Upper lobe of left lung (tissue), 6 donors: ENCODE measurements at regions not wholly inside any gene's neighbourhood (a gene's known extent, or its start where the extent isn't known, plus 50 kb on each side); places are given as distances from the start of the nearest gene placed in this dataset.
A peak's percentile ranks its signal among the peaks of the same experiment; 100 is the strongest.

Experiments used
- ATAC-seq, 2 donors: fragments of 200-7000 bp; cut with Tn5 transposase; one replicate each; pipeline ENCODE4 v1.9.1; 2022; ENCODE audit warnings: mild to moderate bottlenecking in 2 of 2, moderate library complexity in 2 of 2; ENCODE audit not compliant: low FRiP score in 2 of 2
- DNase-seq, 2 donors: peaks; one replicate each; pipeline ENCODE4 v3.0.0-alpha.2; 2019 to 2020
- H3K27ac ChIP-seq, 4 donors: fragments of 200-600 bp; sonication (generic); one replicate each; pipeline ENCODE4 v1.5.1; 2016 to 2019
- H3K27me3 ChIP-seq, 4 donors: fragments of 200-600 bp; sonication (generic); one replicate each; pipeline ENCODE4 v1.5.1; 2017 to 2019
- H3K36me3 ChIP-seq, 4 donors: fragments of 200-600 bp; sonication (generic); one replicate each; pipeline ENCODE4 v1.5.1; 2016 to 2019
- H3K4me1 ChIP-seq, 4 donors: fragments of 200-600 bp; sonication (generic); one replicate each; pipeline ENCODE4 v1.5.1; 2018 to 2019
- H3K4me3 ChIP-seq, 4 donors: fragments of 200-600 bp; sonication (generic); one replicate each; pipeline ENCODE4 v1.5.1; 2017 to 2019; ENCODE audit warnings: mild to moderate bottlenecking in 2 of 4, moderate library complexity in 1 of 4
- H3K9me3 ChIP-seq, 4 donors: fragments of 200-600 bp; sonication (generic); one replicate each; pipeline ENCODE4 v1.5.1; 2018 to 2019
- EP300 ChIP-seq, 4 donors: sonication (generic); formaldehyde crosslinking; IDR thresholded peaks; one replicate each; pipeline ENCODE4 v1.5.1; 2017; ENCODE audit warnings: antibody characterized with exemption in 4 of 4, control low read depth in 2 of 4
- POLR2A ChIP-seq, 4 donors: fragments of 450-650 bp; IDR thresholded peaks; one replicate each; pipeline ENCODE4 v1.5.1; 2016 to 2017; ENCODE audit warnings: antibody characterized with exemption in 4 of 4, mild to moderate bottlenecking in 2 of 4
- POLR2AphosphoS5 ChIP-seq, 2 donors: sonication (generic); formaldehyde crosslinking; IDR thresholded peaks; one replicate each; pipeline ENCODE4 v1.5.1; 2017; ENCODE audit warnings: antibody characterized with exemption in 2 of 2
- WGBS, 2 donors: methylation state at CpG; one replicate each; pipeline ENCODE4 v1.1.5; 2017 to 2018; 5-methylcytosine and 5-hydroxymethylcytosine counted together
- TF ChIP-seq, protein P1 (sequence below), 6 experiments: fragments of 450-650 bp in 4 of 6; fragments of 200-600 bp in 2 of 6; sonication (generic) in 2 of 6; IDR thresholded peaks; one replicate each; pipeline ENCODE4 v1.5.1; 2016 to 2019; ENCODE audit warnings: antibody characterized with exemption in 6 of 6
- donor health status: DM: no; HTN: no; CAD: no; lungs with moderate emphysema.
- donor health status: DM: no; HTN: yes; CAD: no; lungs with severe emphysema.

DNA sequence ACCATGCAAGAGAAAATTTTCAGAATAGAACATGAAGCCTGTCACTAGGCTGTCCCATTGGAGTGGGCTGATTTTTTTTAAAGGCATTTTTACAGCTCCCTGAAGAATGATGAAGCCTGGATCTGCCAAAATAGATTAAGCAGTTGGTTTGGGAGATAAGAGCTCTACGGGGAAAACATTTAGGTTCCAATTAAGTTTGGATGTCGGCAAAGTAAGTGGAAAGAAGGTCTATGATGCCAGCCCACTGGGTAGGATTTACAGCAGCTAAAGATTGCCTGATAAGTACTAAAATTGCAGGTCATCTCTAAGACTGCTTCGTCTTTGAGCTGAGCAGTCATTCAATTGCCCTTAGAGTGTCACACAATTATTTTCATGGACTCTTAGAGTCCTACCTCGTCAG lies 939.2 kb upstream of the CELF2 start:
- TF ChIP-seq, protein P1, sequence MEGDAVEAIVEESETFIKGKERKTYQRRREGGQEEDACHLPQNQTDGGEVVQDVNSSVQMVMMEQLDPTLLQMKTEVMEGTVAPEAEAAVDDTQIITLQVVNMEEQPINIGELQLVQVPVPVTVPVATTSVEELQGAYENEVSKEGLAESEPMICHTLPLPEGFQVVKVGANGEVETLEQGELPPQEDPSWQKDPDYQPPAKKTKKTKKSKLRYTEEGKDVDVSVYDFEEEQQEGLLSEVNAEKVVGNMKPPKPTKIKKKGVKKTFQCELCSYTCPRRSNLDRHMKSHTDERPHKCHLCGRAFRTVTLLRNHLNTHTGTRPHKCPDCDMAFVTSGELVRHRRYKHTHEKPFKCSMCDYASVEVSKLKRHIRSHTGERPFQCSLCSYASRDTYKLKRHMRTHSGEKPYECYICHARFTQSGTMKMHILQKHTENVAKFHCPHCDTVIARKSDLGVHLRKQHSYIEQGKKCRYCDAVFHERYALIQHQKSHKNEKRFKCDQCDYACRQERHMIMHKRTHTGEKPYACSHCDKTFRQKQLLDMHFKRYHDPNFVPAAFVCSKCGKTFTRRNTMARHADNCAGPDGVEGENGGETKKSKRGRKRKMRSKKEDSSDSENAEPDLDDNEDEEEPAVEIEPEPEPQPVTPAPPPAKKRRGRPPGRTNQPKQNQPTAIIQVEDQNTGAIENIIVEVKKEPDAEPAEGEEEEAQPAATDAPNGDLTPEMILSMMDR (IDR thresholded peaks at IDR 0.05), result no peak
- no peak for TF ChIP-seq POLR2A (IDR thresholded peaks at IDR 0.05)
- TF ChIP-seq EP300 (IDR thresholded peaks at IDR 0.05), result no peak
- no peak for TF ChIP-seq POLR2AphosphoS5 (IDR thresholded peaks at IDR 0.05)
- 58 to 64% methylated on average over 4 of the region's 4 CpGs for WGBS, 2 donors

DNA sequence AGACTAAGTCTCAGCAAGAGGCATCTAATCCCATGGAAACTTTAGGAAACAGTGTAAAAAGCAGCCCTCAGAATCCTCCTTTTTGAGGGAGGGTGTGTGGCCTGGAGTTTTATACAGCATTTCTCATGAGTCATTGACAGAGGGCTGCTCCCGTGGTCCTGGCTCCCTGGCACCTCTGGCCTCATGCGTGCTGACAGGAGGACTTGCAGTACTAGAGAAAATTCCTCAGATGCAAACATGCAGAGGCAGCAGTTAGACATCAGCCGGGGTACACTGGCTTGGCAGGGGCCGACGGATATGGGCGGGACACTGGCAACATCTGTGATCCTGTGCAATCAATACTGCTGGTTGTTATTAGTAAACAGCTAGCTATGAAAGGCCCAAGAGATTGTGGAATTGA lies 925.1 kb upstream of the CELF2 start:
- H3K4me3 ChIP-seq, result no peak overlapping the region
- no peak overlapping the region for H3K27ac ChIP-seq
- ATAC-seq (peak in 1 of 2 donors; percentile 57), DNase-seq (peak in 1 of 2 donors; percentile 32)
- TF ChIP-seq POLR2A (IDR thresholded peaks at IDR 0.05) (no peak), EP300 (IDR thresholded peaks at IDR 0.05) (no peak), POLR2AphosphoS5 (IDR thresholded peaks at IDR 0.05) (no peak)
- TF ChIP-seq, protein P1 (IDR thresholded peaks at IDR 0.05), result no peak
- H3K9me3 ChIP-seq, result no peaks in the 10 kb centered on the region
- H3K27me3 ChIP-seq, result no peaks in the 10 kb centered on the region
- H3K36me3 ChIP-seq, result no peaks in the 10 kb centered on the region
- 61 to 65% methylated on average over 5 to 6 of the region's 6 CpGs for WGBS, 2 donors
- H3K4me1 ChIP-seq, result no peaks in the 10 kb centered on the region

More for the DNA sequence above, 939.2 kb upstream of the CELF2 start:
- Histone ChIP-seq H3K9me3 (no peaks in the 10 kb centered on the region), H3K27me3 (no peaks in the 10 kb centered on the region), H3K27ac (no peak overlapping the region), H3K4me3 (no peak overlapping the region), H3K36me3 (no peaks in the 10 kb centered on the region), H3K4me1 (no peaks in the 10 kb centered on the region)
- ATAC-seq (no peak), DNase-seq (no peak)

DNA sequence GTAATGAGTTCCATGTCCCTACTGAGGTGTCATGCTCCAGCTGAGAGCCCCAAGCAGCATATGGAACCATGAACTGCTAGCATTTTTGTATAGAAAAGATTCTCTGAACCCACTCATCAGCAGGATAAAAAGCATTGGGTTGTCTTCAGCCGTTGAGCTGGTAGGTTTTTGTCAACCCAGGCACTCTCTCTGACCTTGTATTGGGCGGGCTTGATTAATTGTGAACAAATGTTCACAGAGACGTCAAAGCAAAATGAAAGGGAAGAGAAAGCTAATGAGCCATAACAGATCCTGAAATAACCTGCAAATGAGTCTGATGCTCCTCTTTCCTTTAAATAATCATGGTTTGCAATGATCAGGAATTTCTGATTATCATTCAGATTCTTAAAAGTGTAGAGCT lies 924.7 kb upstream of the CELF2 start:
- Histone ChIP-seq H3K36me3 (no peaks in the 10 kb centered on the region), H3K27me3 (no peaks in the 10 kb centered on the region), H3K27ac (no peak overlapping the region), H3K4me3 (no peak overlapping the region), H3K9me3 (no peaks in the 10 kb centered on the region), H3K4me1 (no peaks in the 10 kb centered on the region)
- DNase-seq, result no peak
- 49 to 69% methylated on average over 3 of the region's 3 CpGs for WGBS, 2 donors
- no peak for ATAC-seq
- no peak for TF ChIP-seq POLR2A (IDR thresholded peaks at IDR 0.05)
- no peak for TF ChIP-seq EP300 (IDR thresholded peaks at IDR 0.05)
- TF ChIP-seq, protein P1 (IDR thresholded peaks at IDR 0.05), result no peak
- no peak for TF ChIP-seq POLR2AphosphoS5 (IDR thresholded peaks at IDR 0.05)

DNA sequence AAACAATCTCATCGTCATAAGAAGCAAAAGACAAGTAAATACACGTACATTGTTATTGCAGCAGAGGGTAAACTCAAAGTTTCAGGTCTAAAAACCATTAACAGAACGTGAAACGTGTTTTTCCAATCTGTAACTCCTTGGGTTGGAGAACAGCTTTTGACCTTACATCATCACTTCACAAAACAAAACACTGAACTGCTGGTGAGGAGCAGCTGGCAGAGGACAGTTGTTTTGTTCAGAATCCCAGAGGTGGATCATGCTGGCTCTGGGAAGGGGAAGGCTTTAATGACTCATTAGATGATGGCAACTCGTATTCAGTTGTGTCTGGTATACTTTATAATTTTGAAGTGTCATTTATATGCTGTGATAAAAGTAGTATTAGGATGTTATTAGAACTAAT lies 923.0 kb upstream of the CELF2 start:
- H3K4me1 ChIP-seq, result no peaks in the 10 kb centered on the region
- no peaks in the 10 kb centered on the region for H3K36me3 ChIP-seq
- no peak overlapping the region for H3K4me3 ChIP-seq
- H3K9me3 ChIP-seq, result no peaks in the 10 kb centered on the region
- DNase-seq (no peak), ATAC-seq (no peak)
- H3K27ac ChIP-seq, result no peak overlapping the region
- 33 to 46% methylated on average over 5 of the region's 5 CpGs for WGBS, 2 donors
- no peaks in the 10 kb centered on the region for H3K27me3 ChIP-seq
- no peak for TF ChIP-seq EP300 (IDR thresholded peaks at IDR 0.05)
- TF ChIP-seq, protein P1 (IDR thresholded peaks at IDR 0.05), result no peak
- no peak for TF ChIP-seq POLR2A (IDR thresholded peaks at IDR 0.05)
- no peak for TF ChIP-seq POLR2AphosphoS5 (IDR thresholded peaks at IDR 0.05)

DNA sequence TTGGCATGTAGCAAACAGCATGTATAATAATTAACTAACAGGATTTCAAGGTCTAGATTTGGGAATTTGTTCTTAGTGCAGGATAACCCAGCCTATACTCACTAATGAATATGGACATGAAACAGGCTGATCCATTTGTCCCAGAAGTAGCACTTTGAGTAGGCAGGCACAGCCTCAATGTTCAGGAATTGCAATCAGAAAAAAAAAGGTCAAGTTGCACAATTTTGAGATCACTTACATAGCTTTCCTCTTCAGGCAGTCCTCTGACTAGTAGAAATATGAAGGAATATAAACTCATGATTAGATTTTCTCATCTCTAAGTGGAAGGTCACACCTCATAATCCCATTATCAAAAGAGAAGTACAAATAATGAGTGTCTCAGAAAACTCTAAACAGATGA lies 921.4 kb upstream of the CELF2 start:
- no peaks in the 10 kb centered on the region for H3K27me3 ChIP-seq
- H3K27ac ChIP-seq, result no peak overlapping the region
- no peak overlapping the region for H3K4me3 ChIP-seq
- DNase-seq (no peak), ATAC-seq (no peak)
- TF ChIP-seq EP300 (IDR thresholded peaks at IDR 0.05), result no peak
- no peak for TF ChIP-seq POLR2AphosphoS5 (IDR thresholded peaks at IDR 0.05)
- TF ChIP-seq, protein P1 (IDR thresholded peaks at IDR 0.05), result no peak
- TF ChIP-seq POLR2A (IDR thresholded peaks at IDR 0.05), result no peak
- no peaks in the 10 kb centered on the region for H3K9me3 ChIP-seq
- no peaks in the 10 kb centered on the region for H3K36me3 ChIP-seq
- no peaks in the 10 kb centered on the region for H3K4me1 ChIP-seq
